CD14-positive monocyte (primary cell): ENCODE measurements at regions not wholly inside any gene's neighbourhood (a gene's known extent, or its start where the extent isn't known, plus 50 kb on each side); places are given as distances from the start of the nearest gene placed in this dataset.

Source experiments
- DNase-seq, 3 donors: peaks; one replicate each; pipeline ENCODE4 v3.0.0-alpha.2; 2011 to 2022
- H2AFZ ChIP-seq: 2 replicates; pipeline ENCODE4 v1.6.0; 2012; ENCODE audit warnings: mild to moderate bottlenecking, low read depth, low read length, inconsistent platforms; ENCODE audit not compliant: insufficient read depth, poor library complexity, severe bottlenecking
- H3K27ac ChIP-seq, 2 donors: 1 replicate in 1 of 2; 2 replicates in 1 of 2; pipeline ENCODE4 v1.5.1; 2012 to 2013; ENCODE audit warnings: low read length in 2 of 2, control low read depth in 1 of 2, inconsistent platforms in 1 of 2, low read depth in 1 of 2, mild to moderate bottlenecking in 1 of 2
- H3K27me3 ChIP-seq, 2 donors: one replicate each; pipeline versions ENCODE4 v1.6.0 to v1.6.1; 2011 to 2013; ENCODE audit warnings: low read length in 2 of 2; ENCODE audit not compliant: control insufficient read depth in 2 of 2, insufficient read depth in 2 of 2
- H3K36me3 ChIP-seq, 2 donors: replicated peaks in 1 of 2; 1 replicate in 1 of 2; 2 replicates in 1 of 2; pipeline versions ENCODE4 v1.5.1 to v1.6.1; 2012 to 2013; ENCODE audit warnings: low read length in 2 of 2, control low read depth in 1 of 2, inconsistent platforms in 1 of 2, mild to moderate bottlenecking in 1 of 2; ENCODE audit not compliant: insufficient read depth in 2 of 2, control insufficient read depth in 1 of 2
- H3K4me1 ChIP-seq, 2 donors: 1 replicate in 1 of 2; 2 replicates in 1 of 2; pipeline versions ENCODE4 v1.5.1 to v1.6.1; 2012 to 2013; ENCODE audit warnings: low read length in 2 of 2, control low read depth in 1 of 2, inconsistent platforms in 1 of 2, mild to moderate bottlenecking in 1 of 2, moderate library complexity in 1 of 2; ENCODE audit not compliant: insufficient read depth in 2 of 2, control insufficient read depth in 1 of 2
- H3K4me2 ChIP-seq: replicated peaks from 2 replicates; pipeline ENCODE3; 2012; ENCODE audit warnings: low read length, moderate library complexity, mild to moderate bottlenecking; ENCODE audit not compliant: poor library complexity, severe bottlenecking; ENCODE audit errors: extremely low read depth
- H3K4me3 ChIP-seq, 3 experiments: fragments of 200-600 bp in 1 of 3; sonication (generic) in 1 of 3; replicated peaks in 1 of 3; 1 replicate in 2 of 3; 2 replicates in 1 of 3; pipeline ENCODE4 v1.5.1; 2011 to 2013; ENCODE audit warnings: low read length in 3 of 3, mild to moderate bottlenecking in 3 of 3, control low read depth in 2 of 3, low read depth in 2 of 3, inconsistent platforms in 1 of 3, moderate library complexity in 1 of 3
- H3K79me2 ChIP-seq: 2 replicates; pipeline ENCODE4 v1.6.0; 2012; ENCODE audit warnings: mild to moderate bottlenecking, control low read depth, inconsistent platforms, low read length, moderate library complexity; ENCODE audit not compliant: insufficient read depth
- H3K9ac ChIP-seq: 2 replicates; pipeline ENCODE4 v1.6.0; 2017; ENCODE audit warnings: low read length, mild to moderate bottlenecking; ENCODE audit not compliant: insufficient read depth, poor library complexity, severe bottlenecking
- H3K9me3 ChIP-seq, 2 donors: replicated peaks in 1 of 2; 1 replicate in 1 of 2; 2 replicates in 1 of 2; pipeline versions ENCODE4 v1.5.1 to v1.6.1; 2012 to 2013; ENCODE audit warnings: low read length in 2 of 2, control low read depth in 1 of 2; ENCODE audit not compliant: control insufficient read depth in 1 of 2, insufficient read depth in 1 of 2
- H4K20me1 ChIP-seq: 2 replicates; pipeline ENCODE4 v1.6.0; 2012; ENCODE audit warnings: mild to moderate bottlenecking, low read length, control low read depth, moderate library complexity; ENCODE audit not compliant: insufficient read depth
- H3K27ac Mint-ChIP-seq, 7 donors: one replicate each; pipeline ENCODE4 v1.8.0; 2020; ENCODE audit warnings: mild to moderate bottlenecking in 7 of 7, mixed read lengths in 7 of 7, moderate library complexity in 6 of 7, inconsistent platforms in 2 of 7
- H3K27me3 Mint-ChIP-seq, 3 donors: one replicate each; pipeline ENCODE4 v1.8.0; 2021 to 2022; ENCODE audit warnings: low read depth in 3 of 3, mild to moderate bottlenecking in 3 of 3, mixed read lengths in 3 of 3, moderate library complexity in 3 of 3, inconsistent platforms in 1 of 3
- H3K36me3 Mint-ChIP-seq, 2 donors: one replicate each; pipeline ENCODE4 v1.8.0; 2020; ENCODE audit warnings: mixed read lengths in 2 of 2, inconsistent platforms in 1 of 2, mild to moderate bottlenecking in 1 of 2
- H3K4me1 Mint-ChIP-seq: one replicate; pipeline ENCODE4 v1.8.0; 2020; ENCODE audit warnings: mild to moderate bottlenecking, mixed read lengths
- H3K4me3 Mint-ChIP-seq, 2 donors: one replicate each; pipeline ENCODE4 v1.8.0; 2020; ENCODE audit warnings: mild to moderate bottlenecking in 2 of 2, mixed read lengths in 2 of 2, moderate library complexity in 1 of 2
- H3K9me3 Mint-ChIP-seq, 7 donors: one replicate each; pipeline ENCODE4 v1.8.0; 2020 to 2022; ENCODE audit warnings: mixed read lengths in 7 of 7, mild to moderate bottlenecking in 6 of 7, moderate library complexity in 6 of 7, inconsistent platforms in 2 of 7
- WGBS: methylation state at CpG from one replicate; pipeline ENCODE4 v1.1.5; 2013; ENCODE audit warnings: missing lambda C conversion rate; ENCODE audit not compliant: insufficient coverage; 5-methylcytosine and 5-hydroxymethylcytosine counted together
- intact Hi-C, 2 donors: fragments of 100-400 bp; cut with micrococcal nuclease; formaldehyde crosslinking; loops; one replicate each; pipeline versions ENCODE4 v1.15.0 to v1.15.1; 2023
- TF ChIP-seq, protein P1 (sequence below): fragments of 200-600 bp; IDR thresholded peaks from one replicate; pipeline ENCODE4 v1.8.0; 2022; ENCODE audit warnings: antibody characterized with exemption, mild to moderate bottlenecking

DNA sequence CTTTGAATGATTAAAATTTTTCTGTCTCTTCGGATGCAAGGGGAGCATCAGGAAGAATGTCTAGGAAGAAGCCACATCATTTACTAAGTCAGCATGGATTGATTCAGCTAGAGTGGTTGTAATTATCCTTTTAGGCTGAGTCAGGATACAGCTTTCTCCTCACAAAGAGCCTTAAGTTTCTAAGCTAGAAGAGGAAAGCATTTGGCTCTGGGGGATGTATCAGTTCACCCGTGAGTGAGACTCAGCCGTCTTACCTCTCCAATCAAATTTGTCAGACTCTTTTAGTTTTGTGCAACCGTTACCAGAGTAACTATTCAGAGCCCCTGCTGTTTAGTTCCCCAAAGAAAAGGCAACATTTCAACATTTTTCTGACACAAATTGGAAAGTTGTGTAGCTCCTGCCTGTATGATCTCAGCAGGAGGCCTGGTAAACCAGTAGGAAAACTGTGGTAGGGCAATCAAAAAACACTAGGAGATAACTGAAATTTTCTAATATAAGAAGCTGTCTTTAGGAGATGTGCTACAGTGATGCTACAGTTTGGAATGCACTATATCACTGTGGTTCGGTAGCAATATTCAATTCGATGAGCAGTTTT is 432.4 kb upstream of the LUZP2 start:
- WGBS: 83% methylated on average over 1 of the region's 6 CpGs
- Mint-ChIP-seq H3K27me3 (no peaks in the 10 kb centered on the region), H3K4me3 (no peak overlapping the region), H3K4me1 (no peaks in the 10 kb centered on the region), H3K9me3 (no peaks in the 10 kb centered on the region), H3K36me3 (no peaks in the 10 kb centered on the region), H3K27ac (no peak overlapping the region)
- H3K4me3 ChIP-seq: no peak overlapping the region
- TF ChIP-seq, protein P1, sequence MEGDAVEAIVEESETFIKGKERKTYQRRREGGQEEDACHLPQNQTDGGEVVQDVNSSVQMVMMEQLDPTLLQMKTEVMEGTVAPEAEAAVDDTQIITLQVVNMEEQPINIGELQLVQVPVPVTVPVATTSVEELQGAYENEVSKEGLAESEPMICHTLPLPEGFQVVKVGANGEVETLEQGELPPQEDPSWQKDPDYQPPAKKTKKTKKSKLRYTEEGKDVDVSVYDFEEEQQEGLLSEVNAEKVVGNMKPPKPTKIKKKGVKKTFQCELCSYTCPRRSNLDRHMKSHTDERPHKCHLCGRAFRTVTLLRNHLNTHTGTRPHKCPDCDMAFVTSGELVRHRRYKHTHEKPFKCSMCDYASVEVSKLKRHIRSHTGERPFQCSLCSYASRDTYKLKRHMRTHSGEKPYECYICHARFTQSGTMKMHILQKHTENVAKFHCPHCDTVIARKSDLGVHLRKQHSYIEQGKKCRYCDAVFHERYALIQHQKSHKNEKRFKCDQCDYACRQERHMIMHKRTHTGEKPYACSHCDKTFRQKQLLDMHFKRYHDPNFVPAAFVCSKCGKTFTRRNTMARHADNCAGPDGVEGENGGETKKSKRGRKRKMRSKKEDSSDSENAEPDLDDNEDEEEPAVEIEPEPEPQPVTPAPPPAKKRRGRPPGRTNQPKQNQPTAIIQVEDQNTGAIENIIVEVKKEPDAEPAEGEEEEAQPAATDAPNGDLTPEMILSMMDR: no peak
- no peaks in the 10 kb centered on the region for H3K4me1 ChIP-seq
- intact Hi-C loops: no loop called here
- no peak overlapping the region for H3K4me2 ChIP-seq
- no peak overlapping the region for H2AFZ ChIP-seq
- no peaks in the 10 kb centered on the region for H4K20me1 ChIP-seq
- no peaks in the 10 kb centered on the region for H3K79me2 ChIP-seq
- no peak overlapping the region for H3K9ac ChIP-seq
- H3K27ac ChIP-seq: no peak overlapping the region
- H3K36me3 ChIP-seq: no peaks in the 10 kb centered on the region
- peaks cover 0 to 3% of the 10 kb centered on the region in 2 donors for H3K9me3 ChIP-seq
- no peak for DNase-seq
- no peaks in the 10 kb centered on the region for H3K27me3 ChIP-seq

DNA sequence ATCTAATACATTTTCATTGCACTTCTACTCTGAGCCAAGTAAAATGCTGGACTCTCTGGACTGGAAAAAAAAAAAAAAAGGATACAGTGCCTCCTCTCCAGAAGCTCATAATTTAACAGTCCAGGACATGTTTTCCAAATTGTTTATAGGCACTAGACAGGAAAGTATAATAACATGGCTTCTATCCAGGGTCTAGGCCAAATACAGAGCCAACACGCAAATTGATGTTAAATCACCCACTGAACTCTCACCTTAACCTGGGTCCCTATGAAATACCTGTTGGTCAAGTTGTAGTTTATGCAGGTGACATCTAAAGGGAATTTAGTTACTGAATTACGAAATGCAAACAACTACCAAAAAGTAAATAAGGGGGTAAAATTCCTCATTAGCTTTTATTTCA is 428.7 kb upstream of the LUZP2 start:
- Histone ChIP-seq H3K36me3 (no peaks in the 10 kb centered on the region), H3K27ac (no peak overlapping the region), H3K27me3 (no peaks in the 10 kb centered on the region), H3K4me2 (no peak overlapping the region), H3K9me3 (no peaks in the 10 kb centered on the region), H3K4me1 (no peaks in the 10 kb centered on the region), H3K4me3 (no peak overlapping the region), H4K20me1 (no peaks in the 10 kb centered on the region), H2AFZ (no peak overlapping the region), H3K9ac (no peak overlapping the region), H3K79me2 (no peaks in the 10 kb centered on the region)
- DNase-seq: no peak
- TF ChIP-seq, protein P1: no peak
- no peaks in the 10 kb centered on the region for H3K36me3 Mint-ChIP-seq
- WGBS: no CpG with 5 or more reads among the region's 2 CpGs
- H3K4me3 Mint-ChIP-seq: no peak overlapping the region
- H3K27me3 Mint-ChIP-seq: no peaks in the 10 kb centered on the region
- peaks cover 0 to 7% (median 2%) of the 10 kb centered on the region in 7 donors for H3K9me3 Mint-ChIP-seq
- intact Hi-C loops: no loop called here
- no peak overlapping the region for H3K27ac Mint-ChIP-seq
- no peaks in the 10 kb centered on the region for H3K4me1 Mint-ChIP-seq
